H9 (cell line): ENCODE measurements at regions not wholly inside any gene's neighbourhood (a gene's known extent, or its start where the extent isn't known, plus 50 kb on each side); places are given as distances from the start of the nearest gene placed in this dataset.

Experiments
- DNase-seq: peaks from one replicate; pipeline ENCODE4 v3.0.0-alpha.2; 2017
- H2AFZ ChIP-seq: one replicate; pipeline ENCODE4 v1.6.1; 2013; ENCODE audit warnings: mild to moderate bottlenecking, low read length, control low read depth, moderate library complexity
- H2AK5ac ChIP-seq: 2 replicates; pipeline ENCODE4 v1.6.1; 2013; ENCODE audit warnings: low read length, control low read depth, mixed read lengths; ENCODE audit not compliant: insufficient read length
- H2BK120ac ChIP-seq: one replicate; pipeline ENCODE4 v1.6.1; 2013; ENCODE audit warnings: low read depth, mild to moderate bottlenecking, low read length, control low read depth, inconsistent platforms; ENCODE audit not compliant: poor library complexity, severe bottlenecking
- H2BK12ac ChIP-seq: 2 replicates; pipeline ENCODE4 v1.6.1; 2013; ENCODE audit warnings: low read length, control low read depth, mixed read lengths, low read depth; ENCODE audit not compliant: insufficient read length
- H2BK15ac ChIP-seq: 2 replicates; pipeline ENCODE4 v1.6.1; 2013; ENCODE audit warnings: low read depth, low read length, control low read depth
- H2BK20ac ChIP-seq: one replicate; pipeline ENCODE4 v1.6.1; 2013; ENCODE audit warnings: low read depth, mild to moderate bottlenecking, low read length, control low read depth, inconsistent platforms; ENCODE audit not compliant: poor library complexity, severe bottlenecking
- H2BK5ac ChIP-seq: 2 replicates; pipeline ENCODE4 v1.6.1; 2013; ENCODE audit warnings: low read length, control low read depth, mixed read lengths; ENCODE audit not compliant: insufficient read length
- H3K14ac ChIP-seq: 2 replicates; pipeline ENCODE4 v1.6.1; 2013; ENCODE audit warnings: low read length, control low read depth; ENCODE audit not compliant: insufficient read depth
- H3K18ac ChIP-seq: 2 replicates; pipeline ENCODE4 v1.6.1; 2013; ENCODE audit warnings: low read depth, mild to moderate bottlenecking, mixed read lengths, low read length, control low read depth; ENCODE audit not compliant: insufficient read length
- H3K23ac ChIP-seq: 2 replicates; pipeline ENCODE4 v1.6.1; 2013; ENCODE audit warnings: low read length, control low read depth, mixed read lengths, low read depth; ENCODE audit not compliant: insufficient read length
- H3K23me2 ChIP-seq: 2 replicates; pipeline ENCODE4 v1.6.1; 2013; ENCODE audit warnings: low read depth, mild to moderate bottlenecking, mixed read lengths, low read length, control low read depth; ENCODE audit not compliant: insufficient read length, poor library complexity, severe bottlenecking
- H3K27ac ChIP-seq: 2 replicates; pipeline ENCODE4 v1.5.1; 2013; ENCODE audit warnings: low read length, control low read depth, mixed read lengths, low read depth; ENCODE audit not compliant: insufficient read length
- H3K27me3 ChIP-seq: 2 replicates; pipeline ENCODE4 v1.6.1; 2013; ENCODE audit warnings: low read length, control low read depth, inconsistent platforms; ENCODE audit not compliant: insufficient read depth
- H3K4ac ChIP-seq: 2 replicates; pipeline ENCODE4 v1.6.1; 2013; ENCODE audit warnings: low read depth, mild to moderate bottlenecking, control low read depth, inconsistent platforms, low read length, moderate library complexity
- H3K4me1 ChIP-seq: 2 replicates; pipeline ENCODE4 v1.6.1; 2013; ENCODE audit warnings: low read length, control low read depth, inconsistent platforms; ENCODE audit not compliant: insufficient read depth
- H3K4me2 ChIP-seq: 2 replicates; pipeline ENCODE4 v1.6.1; 2013; ENCODE audit warnings: low read length, control low read depth, mixed read lengths; ENCODE audit not compliant: insufficient read length, insufficient read depth
- H3K56ac ChIP-seq: 2 replicates; pipeline ENCODE4 v1.6.1; 2013; ENCODE audit warnings: low read depth, mild to moderate bottlenecking, mixed read lengths, low read length, control low read depth; ENCODE audit not compliant: insufficient read length
- H3K79me1 ChIP-seq: 2 replicates; pipeline ENCODE4 v1.6.1; 2013; ENCODE audit warnings: low read depth, mild to moderate bottlenecking, moderate library complexity, low read length, control low read depth, inconsistent platforms; ENCODE audit not compliant: insufficient read depth, poor library complexity, severe bottlenecking
- H3K79me2 ChIP-seq: 2 replicates; pipeline ENCODE4 v1.6.1; 2013; ENCODE audit warnings: low read length, control low read depth, inconsistent platforms; ENCODE audit not compliant: insufficient read depth
- H3K9ac ChIP-seq: 2 replicates; pipeline ENCODE4 v1.6.1; 2013; ENCODE audit warnings: low read length, control low read depth, mixed read lengths; ENCODE audit not compliant: insufficient read length; ENCODE audit errors: extremely low read depth
- H3K9me3 ChIP-seq: one replicate; pipeline ENCODE4 v1.6.1; 2013; ENCODE audit warnings: low read depth, low read length, inconsistent platforms; ENCODE audit not compliant: control insufficient read depth
- H3T11ph ChIP-seq: one replicate; pipeline ENCODE4 v1.6.1; 2013; ENCODE audit warnings: mild to moderate bottlenecking, low read length, control low read depth, inconsistent platforms
- H4K20me1 ChIP-seq: one replicate; pipeline ENCODE4 v1.6.1; 2013; ENCODE audit not compliant: control insufficient read depth, insufficient read length, insufficient read depth
- H4K5ac ChIP-seq: 2 replicates; pipeline ENCODE4 v1.6.1; 2013; ENCODE audit warnings: low read depth, mild to moderate bottlenecking, mixed read lengths, low read length, control low read depth; ENCODE audit not compliant: insufficient read length
- H4K8ac ChIP-seq: replicated peaks from 2 replicates; pipeline ENCODE4 v1.6.1; 2013; ENCODE audit warnings: low read length, control low read depth, mixed read lengths, low read depth; ENCODE audit not compliant: insufficient read length
- H4K91ac ChIP-seq: 2 replicates; pipeline ENCODE4 v1.6.1; 2013; ENCODE audit warnings: low read depth, mild to moderate bottlenecking, moderate library complexity, mixed read lengths, low read length, control low read depth; ENCODE audit not compliant: insufficient read length
- H3K27ac Mint-ChIP-seq, 3 experiments: 2 replicates in 2 of 3; 3 replicates in 1 of 3; pipeline ENCODE4 v1.8.0; 2020 to 2021; ENCODE audit warnings: mixed read lengths in 3 of 3, mild to moderate bottlenecking in 1 of 3, moderate library complexity in 1 of 3
- H3K27me3 Mint-ChIP-seq: 2 replicates; pipeline ENCODE4 v1.8.0; 2021; ENCODE audit warnings: low read depth, mild to moderate bottlenecking, moderate library complexity, mixed read lengths
- H3K36me3 Mint-ChIP-seq, 3 experiments: 2 replicates in 2 of 3; 3 replicates in 1 of 3; pipeline ENCODE4 v1.8.0; 2020 to 2021; ENCODE audit warnings: low read depth in 3 of 3, mixed read lengths in 3 of 3; ENCODE audit not compliant: insufficient read depth in 1 of 3
- H3K4me1 Mint-ChIP-seq, 2 experiments: 2 replicates each; pipeline ENCODE4 v1.8.0; 2020; ENCODE audit warnings: mixed read lengths in 2 of 2
- H3K4me3 Mint-ChIP-seq, 2 experiments: 2 replicates in 1 of 2; 3 replicates in 1 of 2; pipeline ENCODE4 v1.8.0; 2020 to 2021; ENCODE audit warnings: mild to moderate bottlenecking in 2 of 2, mixed read lengths in 2 of 2, moderate library complexity in 1 of 2
- H3K9me3 Mint-ChIP-seq, 2 experiments: 2 replicates in 1 of 2; 3 replicates in 1 of 2; pipeline ENCODE4 v1.8.0; 2020; ENCODE audit warnings: mild to moderate bottlenecking in 2 of 2, mixed read lengths in 2 of 2, moderate library complexity in 1 of 2
- TF ChIP-seq, protein P1 (sequence below): fragments of 200-600 bp; sonication (generic); conservative IDR thresholded peaks from 3 replicates; pipeline ENCODE4 v1.8.0; 2021; ENCODE audit warnings: antibody characterized with exemption, mild to moderate bottlenecking

DNA sequence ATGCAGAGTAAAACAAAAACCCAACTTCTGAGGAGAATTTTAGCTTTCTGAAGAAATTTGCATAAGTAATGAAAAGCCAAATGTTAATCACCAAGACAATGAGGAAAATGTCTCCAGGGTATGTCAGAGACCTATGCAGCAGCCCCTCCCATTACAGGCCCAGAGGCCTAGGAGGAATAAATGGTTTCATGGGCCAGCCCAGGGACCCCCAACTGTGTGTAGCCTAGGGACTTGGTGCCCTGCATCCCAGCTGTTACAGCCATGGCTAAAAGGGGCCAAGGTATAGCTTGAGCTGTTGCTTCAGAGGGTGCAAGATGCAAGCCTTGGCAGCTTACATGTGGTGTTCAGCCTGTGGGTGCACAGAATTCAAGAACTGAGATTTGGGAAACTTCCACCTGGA is 1256.9 kb upstream of the PIK3C3 start:
- Histone ChIP-seq H3K4me2 (no peak overlapping the region), H2BK20ac (no peak overlapping the region), H3K27ac (no peak overlapping the region), H3K27me3 (no peaks in the 10 kb centered on the region), H3K56ac (no peak overlapping the region), H3K23ac (no peak overlapping the region), H2BK5ac (no peak overlapping the region), H4K91ac (no peak overlapping the region), H2AFZ (no peak overlapping the region), H3K23me2 (no peaks in the 10 kb centered on the region), H3K4ac (no peak overlapping the region), H3K4me1 (no peaks in the 10 kb centered on the region), H3T11ph (no peak overlapping the region), H3K14ac (no peak overlapping the region), H3K79me2 (no peaks in the 10 kb centered on the region), H4K5ac (no peak overlapping the region), H4K20me1 (no peaks in the 10 kb centered on the region), H3K18ac (no peak overlapping the region), H2AK5ac (no peak overlapping the region), H2BK15ac (no peak overlapping the region), H3K9me3 (no peaks in the 10 kb centered on the region), H4K8ac (no peak overlapping the region), H3K9ac (no peak overlapping the region), H3K79me1 (no peaks in the 10 kb centered on the region), H2BK12ac (no peak overlapping the region), H2BK120ac (no peak overlapping the region)
- H3K27me3 Mint-ChIP-seq, result no peaks in the 10 kb centered on the region
- no peak overlapping the region for H3K27ac Mint-ChIP-seq
- TF ChIP-seq, protein P1, sequence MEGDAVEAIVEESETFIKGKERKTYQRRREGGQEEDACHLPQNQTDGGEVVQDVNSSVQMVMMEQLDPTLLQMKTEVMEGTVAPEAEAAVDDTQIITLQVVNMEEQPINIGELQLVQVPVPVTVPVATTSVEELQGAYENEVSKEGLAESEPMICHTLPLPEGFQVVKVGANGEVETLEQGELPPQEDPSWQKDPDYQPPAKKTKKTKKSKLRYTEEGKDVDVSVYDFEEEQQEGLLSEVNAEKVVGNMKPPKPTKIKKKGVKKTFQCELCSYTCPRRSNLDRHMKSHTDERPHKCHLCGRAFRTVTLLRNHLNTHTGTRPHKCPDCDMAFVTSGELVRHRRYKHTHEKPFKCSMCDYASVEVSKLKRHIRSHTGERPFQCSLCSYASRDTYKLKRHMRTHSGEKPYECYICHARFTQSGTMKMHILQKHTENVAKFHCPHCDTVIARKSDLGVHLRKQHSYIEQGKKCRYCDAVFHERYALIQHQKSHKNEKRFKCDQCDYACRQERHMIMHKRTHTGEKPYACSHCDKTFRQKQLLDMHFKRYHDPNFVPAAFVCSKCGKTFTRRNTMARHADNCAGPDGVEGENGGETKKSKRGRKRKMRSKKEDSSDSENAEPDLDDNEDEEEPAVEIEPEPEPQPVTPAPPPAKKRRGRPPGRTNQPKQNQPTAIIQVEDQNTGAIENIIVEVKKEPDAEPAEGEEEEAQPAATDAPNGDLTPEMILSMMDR, result no peak
- no peaks in the 10 kb centered on the region for H3K4me1 Mint-ChIP-seq
- no peak for DNase-seq
- H3K9me3 Mint-ChIP-seq, result peaks cover 19 to 34% of the 10 kb centered on the region in 2 experiments
- H3K4me3 Mint-ChIP-seq, result no peak overlapping the region
- peaks cover 12 to 20% (median 16%) of the 10 kb centered on the region in 3 experiments for H3K36me3 Mint-ChIP-seq
